ENCODE measurements at regions not wholly inside any gene's neighbourhood (a gene's known extent, or its start where the extent isn't known, plus 50 kb on each side); places are given as distances from the start of the nearest gene placed in this dataset.

DNA sequence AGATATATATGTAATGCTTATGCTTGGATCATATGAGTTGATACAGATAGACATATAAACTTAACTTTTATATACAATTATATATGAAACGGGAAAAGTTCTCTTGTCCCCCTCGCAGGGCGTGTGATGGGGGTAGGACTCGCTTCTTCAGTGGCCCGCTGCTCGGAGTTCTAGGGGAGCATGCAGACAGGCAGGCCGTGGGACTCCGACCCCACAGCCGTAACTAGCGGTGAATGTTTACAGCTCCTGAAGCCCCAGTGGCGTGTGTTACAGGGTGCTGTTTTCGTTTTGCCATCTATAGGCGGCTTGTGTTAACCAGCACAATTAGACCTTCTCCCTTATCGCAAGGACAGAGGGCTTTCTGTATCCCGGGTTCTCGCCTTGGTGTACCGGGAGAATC, 1899.8 kb downstream of the PCDH9 start:
- Mint-ChIP-seq H3K27ac (no peak overlapping the region), H3K36me3 (ENCODE audit: low read depth) (no peaks in the 10 kb centered on the region), H3K4me1 (no peaks in the 10 kb centered on the region), H3K4me3 (no peak overlapping the region), H3K27me3 (ENCODE audit: insufficient read depth, low read depth, poor library complexity) (no peaks in the 10 kb centered on the region), H3K9me3 (no peaks in the 10 kb centered on the region)
- H3K27me3 ChIP-seq (ENCODE audit: insufficient read depth) = no peaks in the 10 kb centered on the region
- no peak overlapping the region for H3K4me3 ChIP-seq
- no peak overlapping the region for H3K27ac ChIP-seq (ENCODE audit: low read depth)
- H3K4me1 ChIP-seq (ENCODE audit: insufficient read depth) = no peaks in the 10 kb centered on the region
- no peak for TF ChIP-seq CREB1 (CRISPR knock-in tag; IDR thresholded peaks at IDR 0.05; ENCODE audit: low read depth)
- TF ChIP-seq REST (IDR thresholded peaks at IDR 0.05; ENCODE audit: unreplicated experiment) = no peak
- TF ChIP-seq, protein P1, sequence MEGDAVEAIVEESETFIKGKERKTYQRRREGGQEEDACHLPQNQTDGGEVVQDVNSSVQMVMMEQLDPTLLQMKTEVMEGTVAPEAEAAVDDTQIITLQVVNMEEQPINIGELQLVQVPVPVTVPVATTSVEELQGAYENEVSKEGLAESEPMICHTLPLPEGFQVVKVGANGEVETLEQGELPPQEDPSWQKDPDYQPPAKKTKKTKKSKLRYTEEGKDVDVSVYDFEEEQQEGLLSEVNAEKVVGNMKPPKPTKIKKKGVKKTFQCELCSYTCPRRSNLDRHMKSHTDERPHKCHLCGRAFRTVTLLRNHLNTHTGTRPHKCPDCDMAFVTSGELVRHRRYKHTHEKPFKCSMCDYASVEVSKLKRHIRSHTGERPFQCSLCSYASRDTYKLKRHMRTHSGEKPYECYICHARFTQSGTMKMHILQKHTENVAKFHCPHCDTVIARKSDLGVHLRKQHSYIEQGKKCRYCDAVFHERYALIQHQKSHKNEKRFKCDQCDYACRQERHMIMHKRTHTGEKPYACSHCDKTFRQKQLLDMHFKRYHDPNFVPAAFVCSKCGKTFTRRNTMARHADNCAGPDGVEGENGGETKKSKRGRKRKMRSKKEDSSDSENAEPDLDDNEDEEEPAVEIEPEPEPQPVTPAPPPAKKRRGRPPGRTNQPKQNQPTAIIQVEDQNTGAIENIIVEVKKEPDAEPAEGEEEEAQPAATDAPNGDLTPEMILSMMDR (conservative IDR thresholded peaks at IDR 0.05; ENCODE audit: low read depth in 2 of 2) = no peak
- TF ChIP-seq ZNF331 (CRISPR knock-in tag; IDR thresholded peaks at IDR 0.05; ENCODE audit: low read depth) = no peak
- TF ChIP-seq EZH2 (IDR thresholded peaks at IDR 0.05; ENCODE audit: low read depth, unreplicated experiment) = no peak
- no peak for TF ChIP-seq POLR2AphosphoS5 (IDR thresholded peaks at IDR 0.05; ENCODE audit: low read depth)
- no peak for TF ChIP-seq NANOG (IDR thresholded peaks at IDR 0.05; ENCODE audit: borderline replicate concordance)
- TF ChIP-seq ZNF462 (CRISPR knock-in tag; IDR thresholded peaks at IDR 0.05) = no peak
- no peak for TF ChIP-seq EZH2phosphoT487 (IDR thresholded peaks at IDR 0.05; ENCODE audit: unreplicated experiment)
- no peak for TF ChIP-seq JUNB (IDR thresholded peaks at IDR 0.05; ENCODE audit: unreplicated experiment)
- no peak for TF ChIP-seq ZNF114 (CRISPR knock-in tag; IDR thresholded peaks at IDR 0.05)
- TF ChIP-seq STAT1 (IDR thresholded peaks at IDR 0.05; ENCODE audit: unreplicated experiment) = no peak
- TF ChIP-seq, protein P2, sequence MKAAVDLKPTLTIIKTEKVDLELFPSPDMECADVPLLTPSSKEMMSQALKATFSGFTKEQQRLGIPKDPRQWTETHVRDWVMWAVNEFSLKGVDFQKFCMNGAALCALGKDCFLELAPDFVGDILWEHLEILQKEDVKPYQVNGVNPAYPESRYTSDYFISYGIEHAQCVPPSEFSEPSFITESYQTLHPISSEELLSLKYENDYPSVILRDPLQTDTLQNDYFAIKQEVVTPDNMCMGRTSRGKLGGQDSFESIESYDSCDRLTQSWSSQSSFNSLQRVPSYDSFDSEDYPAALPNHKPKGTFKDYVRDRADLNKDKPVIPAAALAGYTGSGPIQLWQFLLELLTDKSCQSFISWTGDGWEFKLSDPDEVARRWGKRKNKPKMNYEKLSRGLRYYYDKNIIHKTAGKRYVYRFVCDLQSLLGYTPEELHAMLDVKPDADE (IDR thresholded peaks at IDR 0.05) = no peak
- no peak overlapping the region for H3K4me2 ChIP-seq
- no peaks in the 10 kb centered on the region for H3F3A ChIP-seq (replicated peaks; ENCODE audit: low read depth)
- no peaks in the 10 kb centered on the region for H3K9me2 ChIP-seq (ENCODE audit: insufficient read depth)
- H3K36me3 ChIP-seq (ENCODE audit: insufficient read depth) = no peaks in the 10 kb centered on the region
- H2AFZ ChIP-seq = no peak overlapping the region
- H3K79me2 ChIP-seq (replicated peaks; ENCODE audit: insufficient read depth) = no peaks in the 10 kb centered on the region
- DNase-seq (ENCODE audit: low spot score) (no peak), ATAC-seq (no peak)
- H4K20me1 ChIP-seq (replicated peaks; ENCODE audit: insufficient read depth) = no peaks in the 10 kb centered on the region

Measured in GM23338 (cell line).